ENCODE measurements at regions not wholly inside any gene's neighbourhood (a gene's known extent, or its start where the extent isn't known, plus 50 kb on each side); places are given as distances from the start of the nearest gene placed in this dataset.

DNA sequence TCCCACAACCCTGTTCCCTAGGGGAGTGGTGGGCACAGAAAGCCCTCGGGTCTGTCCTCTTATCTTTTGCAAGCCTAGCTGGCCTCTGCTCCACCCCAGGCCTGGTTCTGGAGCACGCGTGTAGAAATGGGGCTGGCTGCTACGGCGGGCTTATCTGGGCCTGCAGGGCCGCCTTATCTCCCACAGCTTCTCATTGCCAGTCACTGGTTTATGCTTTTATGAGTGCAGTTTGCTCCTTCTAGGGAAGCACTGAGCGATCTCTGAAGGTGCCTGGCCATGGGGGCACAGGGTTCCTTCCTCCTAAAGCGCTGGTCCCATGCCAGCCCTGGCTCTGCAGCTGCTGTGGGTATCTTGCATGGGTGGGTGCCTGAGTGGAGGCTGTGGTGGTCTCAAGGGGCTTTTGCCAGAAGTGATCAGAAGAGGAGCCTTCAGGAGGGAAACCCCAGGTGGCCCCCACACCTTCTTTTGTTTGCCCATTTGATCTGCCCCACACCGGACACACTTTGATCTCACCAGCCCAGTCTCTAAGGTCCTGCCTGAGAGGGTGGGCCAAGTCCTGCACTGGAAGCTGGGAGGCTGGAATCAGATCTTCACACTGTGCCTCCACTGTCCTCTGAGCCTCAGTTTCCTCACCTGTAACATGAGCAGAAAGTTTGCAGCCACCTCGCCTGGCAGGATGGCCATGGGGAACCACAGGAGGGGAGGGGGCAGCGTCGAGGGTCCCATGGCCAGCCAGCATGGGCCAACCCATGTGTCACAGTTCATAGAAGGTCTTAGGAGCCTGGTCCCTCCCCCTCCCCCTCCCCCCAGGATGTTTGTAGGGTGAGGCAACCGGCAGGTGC lies 86.6 kb upstream of the FGF3 start:
- ATAC-seq (ENCODE audit: low read depth) = no peak
- Histone ChIP-seq H3K4me2 (replicated peaks; ENCODE audit: low read depth, low read length, poor library complexity, severe bottlenecking) (no peak overlapping the region), H4K20me1 (ENCODE audit: control insufficient read depth, insufficient read depth, low read length, poor library complexity, severe bottlenecking) (no peaks in the 10 kb centered on the region)

DNA sequence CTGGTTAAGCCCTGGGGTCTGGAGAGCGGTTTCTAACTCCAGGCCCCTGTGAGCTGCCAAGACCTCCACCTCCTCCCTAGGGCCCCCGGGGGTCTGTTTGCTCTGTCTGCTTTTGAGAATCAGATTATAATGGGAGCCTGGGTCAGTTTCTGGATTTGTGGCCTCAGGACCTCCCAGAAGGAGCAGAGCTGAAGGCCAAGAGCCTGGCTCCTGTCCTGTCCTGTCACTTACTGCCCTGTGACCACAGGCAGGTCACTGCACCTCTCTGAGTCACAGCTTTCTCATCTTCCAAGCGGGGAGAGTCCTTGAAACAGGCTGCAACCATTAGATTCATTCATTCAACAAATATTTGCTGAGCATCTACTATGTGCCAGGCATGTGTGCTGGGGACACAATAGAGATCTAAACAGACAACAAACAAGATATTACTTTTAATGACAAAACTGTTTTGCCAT lies 87.3 kb upstream of the FGF3 start:
- no peak overlapping the region for H3K9ac ChIP-seq (ENCODE audit: low read length)
- H3K27me3 Mint-ChIP-seq = peaks cover 18% of the 10 kb centered on the region
- no peak for TF ChIP-seq EZH2 (IDR thresholded peaks at IDR 0.05; ENCODE audit: borderline replicate concordance, insufficient read depth, low read depth, low read length, poor library complexity, severe bottlenecking)
- TF ChIP-seq, protein P1, sequence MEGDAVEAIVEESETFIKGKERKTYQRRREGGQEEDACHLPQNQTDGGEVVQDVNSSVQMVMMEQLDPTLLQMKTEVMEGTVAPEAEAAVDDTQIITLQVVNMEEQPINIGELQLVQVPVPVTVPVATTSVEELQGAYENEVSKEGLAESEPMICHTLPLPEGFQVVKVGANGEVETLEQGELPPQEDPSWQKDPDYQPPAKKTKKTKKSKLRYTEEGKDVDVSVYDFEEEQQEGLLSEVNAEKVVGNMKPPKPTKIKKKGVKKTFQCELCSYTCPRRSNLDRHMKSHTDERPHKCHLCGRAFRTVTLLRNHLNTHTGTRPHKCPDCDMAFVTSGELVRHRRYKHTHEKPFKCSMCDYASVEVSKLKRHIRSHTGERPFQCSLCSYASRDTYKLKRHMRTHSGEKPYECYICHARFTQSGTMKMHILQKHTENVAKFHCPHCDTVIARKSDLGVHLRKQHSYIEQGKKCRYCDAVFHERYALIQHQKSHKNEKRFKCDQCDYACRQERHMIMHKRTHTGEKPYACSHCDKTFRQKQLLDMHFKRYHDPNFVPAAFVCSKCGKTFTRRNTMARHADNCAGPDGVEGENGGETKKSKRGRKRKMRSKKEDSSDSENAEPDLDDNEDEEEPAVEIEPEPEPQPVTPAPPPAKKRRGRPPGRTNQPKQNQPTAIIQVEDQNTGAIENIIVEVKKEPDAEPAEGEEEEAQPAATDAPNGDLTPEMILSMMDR (IDR thresholded peaks at IDR 0.05) = no peak

More for the DNA sequence above, 86.6 kb upstream of the FGF3 start:
- Histone ChIP-seq H2AFZ (ENCODE audit: insufficient read depth, low read depth, low read length, poor library complexity, severe bottlenecking) (no peak overlapping the region), H3K27me3 (replicated peaks in 1 of 4; ENCODE audit: control extremely low read depth in 1 of 4, control insufficient read depth in 3 of 4, insufficient read depth in 4 of 4, low read length in 3 of 4) (peaks cover 0 to 17% (median 0%) of the 10 kb centered on the region in 4 experiments), H3K79me2 (ENCODE audit: control insufficient read depth, insufficient read depth, low read length) (no peaks in the 10 kb centered on the region), H3K4me3 (ENCODE audit: control extremely low read depth in 1 of 5, extremely low read depth in 1 of 5, insufficient read depth in 1 of 5, low read depth in 2 of 5, low read length in 4 of 5) (no peak overlapping the region), H3K36me3 (replicated peaks in 1 of 2; ENCODE audit: control extremely low read depth in 1 of 2, control insufficient read depth in 1 of 2, extremely low read depth in 1 of 2, insufficient read depth in 2 of 2, low read length in 1 of 2) (no peaks in the 10 kb centered on the region), H3K27ac (ENCODE audit: low read length in 2 of 2) (no peak overlapping the region), H3K4me1 (ENCODE audit: control insufficient read depth in 2 of 2, insufficient read depth in 2 of 2, low read length in 2 of 2) (no peaks in the 10 kb centered on the region), H3K9ac (ENCODE audit: low read length) (no peak overlapping the region), H3K9me3 (ENCODE audit: control extremely low read depth in 1 of 3, control insufficient read depth in 2 of 3, insufficient read depth in 1 of 3, low read length in 2 of 3) (peaks cover 0 to 5% (median 0%) of the 10 kb centered on the region in 3 donors)
- Mint-ChIP-seq H3K9me3 (ENCODE audit: insufficient read depth) (no peaks in the 10 kb centered on the region), H3K27ac (no peak overlapping the region), H3K4me3 (no peak overlapping the region), H3K4me1 (no peaks in the 10 kb centered on the region), H3K27me3 (peaks cover 14% of the 10 kb centered on the region)
- TF ChIP-seq, protein P1 (IDR thresholded peaks at IDR 0.05) = no peak
- no peak for TF ChIP-seq EZH2 (IDR thresholded peaks at IDR 0.05; ENCODE audit: borderline replicate concordance, insufficient read depth, low read depth, low read length, poor library complexity, severe bottlenecking)
- 29% methylated on average over 8 of the region's 13 CpGs for WGBS (ENCODE audit: insufficient coverage)
- ChIA-PET POLR2A (no interaction called here), CTCF (interaction anchor here (1.1 kb wide), 1 partner anchor 12 kb away, joined by 3 read pairs; no protein-coding TSS in a partner anchor)
- no peak for DNase-seq
- intact Hi-C loops (cut with micrococcal nuclease) = no loop called here

More for the DNA sequence above, 87.3 kb upstream of the FGF3 start:
- no peaks in the 10 kb centered on the region for H3K36me3 ChIP-seq (replicated peaks in 1 of 2; ENCODE audit: control extremely low read depth in 1 of 2, control insufficient read depth in 1 of 2, extremely low read depth in 1 of 2, insufficient read depth in 2 of 2, low read length in 1 of 2)
- H2AFZ ChIP-seq (ENCODE audit: insufficient read depth, low read depth, low read length, poor library complexity, severe bottlenecking) = no peak overlapping the region
- no peak overlapping the region for H3K4me3 ChIP-seq (ENCODE audit: control extremely low read depth in 1 of 5, extremely low read depth in 1 of 5, insufficient read depth in 1 of 5, low read depth in 2 of 5, low read length in 4 of 5)
- intact Hi-C loops (cut with micrococcal nuclease) = no loop called here
- no peak overlapping the region for H3K27ac ChIP-seq (ENCODE audit: low read length in 2 of 2)
- Mint-ChIP-seq H3K4me3 (no peak overlapping the region), H3K9me3 (ENCODE audit: insufficient read depth) (no peaks in the 10 kb centered on the region), H3K4me1 (no peaks in the 10 kb centered on the region), H3K27ac (no peak overlapping the region)
- ChIA-PET CTCF (interaction anchor here (1.1 kb wide), 1 partner anchor 13 kb away, joined by 3 read pairs; no protein-coding TSS in a partner anchor), POLR2A (no interaction called here)
- H3K4me1 ChIP-seq (ENCODE audit: control insufficient read depth in 2 of 2, insufficient read depth in 2 of 2, low read length in 2 of 2) = no peaks in the 10 kb centered on the region
- H3K4me2 ChIP-seq (replicated peaks; ENCODE audit: low read depth, low read length, poor library complexity, severe bottlenecking) = no peak overlapping the region
- no peak for ATAC-seq (ENCODE audit: low read depth)
- H3K9me3 ChIP-seq (ENCODE audit: control extremely low read depth in 1 of 3, control insufficient read depth in 2 of 3, insufficient read depth in 1 of 3, low read length in 2 of 3) = peaks cover 0 to 5% (median 0%) of the 10 kb centered on the region in 3 donors
- WGBS (ENCODE audit: insufficient coverage) = no CpG with 5 or more reads among the region's 3 CpGs
- H3K27me3 ChIP-seq (replicated peaks in 1 of 4; ENCODE audit: control extremely low read depth in 1 of 4, control insufficient read depth in 3 of 4, insufficient read depth in 4 of 4, low read length in 3 of 4) = peaks cover 0 to 17% (median 0%) of the 10 kb centered on the region in 4 experiments
- no peak for DNase-seq
- H4K20me1 ChIP-seq (ENCODE audit: control insufficient read depth, insufficient read depth, low read length, poor library complexity, severe bottlenecking) = no peaks in the 10 kb centered on the region
- no peaks in the 10 kb centered on the region for H3K79me2 ChIP-seq (ENCODE audit: control insufficient read depth, insufficient read depth, low read length)
